Ureter (tissue), 1 donor: ENCODE measurements at regions not wholly inside any gene's neighbourhood (a gene's known extent, or its start where the extent isn't known, plus 50 kb on each side); places are given as distances from the start of the nearest gene placed in this dataset.
A peak's percentile ranks its signal among the peaks of the same experiment; 100 is the strongest.

Source experiments
- DNase-seq: peaks from one replicate; pipeline ENCODE4 v3.0.0-alpha.2; 2020; ENCODE audit warnings: low spot score
- donor health status: DM: yes; HTN: yes; CAD: no.

DNA sequence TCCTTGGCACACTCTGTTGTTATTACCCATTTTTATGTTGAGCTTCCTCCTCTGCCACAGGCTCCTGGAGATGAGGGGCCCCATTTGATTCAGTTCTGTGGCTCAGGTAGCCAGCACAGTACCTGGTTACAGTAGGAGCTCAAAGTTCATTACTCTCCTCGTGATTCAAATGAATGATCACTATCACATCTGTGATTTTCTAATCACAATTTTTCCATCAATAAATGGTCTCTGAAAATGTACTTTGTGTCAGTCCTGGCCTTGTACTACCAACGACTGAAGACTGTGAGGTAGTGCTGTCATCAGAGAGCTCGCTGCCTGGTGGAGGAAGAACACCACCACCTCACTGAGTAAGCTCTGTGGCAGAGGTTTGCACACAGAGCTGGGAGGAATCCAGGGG lies 106.8 kb upstream of the JUN start:
- DNase-seq: no peak

DNA sequence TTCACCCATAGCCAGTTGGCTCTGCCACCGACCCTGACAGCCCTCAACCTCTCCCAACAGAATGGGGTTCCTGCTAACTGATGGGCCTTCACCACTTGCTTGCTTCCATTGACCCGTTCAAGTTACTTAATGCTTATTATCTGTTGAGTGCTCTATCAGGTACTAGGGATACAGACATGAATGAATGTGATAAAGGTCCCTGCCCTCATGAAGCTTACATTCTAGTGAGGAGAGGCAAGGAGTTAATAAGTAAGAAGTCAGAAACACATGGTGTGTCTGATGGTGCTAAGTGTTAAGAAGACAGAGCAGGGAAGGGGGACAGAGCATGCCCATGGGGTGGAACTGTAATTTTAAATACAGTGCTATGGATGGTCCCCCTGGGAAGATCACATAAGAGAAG lies 107.5 kb upstream of the JUN start:
- no peak for DNase-seq

DNA sequence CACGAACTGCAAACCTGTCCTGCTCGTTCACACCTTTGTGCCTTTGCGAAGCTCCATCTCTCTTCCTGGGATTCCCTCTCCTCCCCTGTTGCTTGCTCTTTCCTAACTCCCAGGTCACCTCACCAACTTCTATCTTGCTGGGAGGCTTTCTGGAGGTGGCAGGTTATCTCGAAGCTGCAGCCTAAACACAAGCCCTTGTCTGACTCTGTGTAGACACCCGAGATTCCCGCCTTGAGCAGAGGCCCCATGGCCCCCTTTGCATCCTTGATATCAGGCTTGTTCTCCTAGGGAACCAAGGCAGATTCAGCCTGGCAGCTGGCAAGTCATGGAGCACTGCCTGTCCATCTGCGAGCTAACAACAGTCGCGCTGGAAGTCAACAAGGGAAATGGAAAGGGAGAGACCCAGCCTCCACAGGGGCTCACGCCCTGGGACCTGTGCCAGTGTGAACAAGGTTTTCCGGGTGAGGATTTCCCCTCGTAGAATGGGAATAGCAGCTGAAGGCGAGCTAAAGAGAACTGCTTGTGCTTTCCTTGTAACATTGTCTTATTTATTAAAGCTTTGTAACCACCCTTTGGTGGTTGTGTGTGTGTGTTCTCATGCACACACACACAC lies 109.5 kb upstream of the JUN start:
- no peak for DNase-seq

DNA sequence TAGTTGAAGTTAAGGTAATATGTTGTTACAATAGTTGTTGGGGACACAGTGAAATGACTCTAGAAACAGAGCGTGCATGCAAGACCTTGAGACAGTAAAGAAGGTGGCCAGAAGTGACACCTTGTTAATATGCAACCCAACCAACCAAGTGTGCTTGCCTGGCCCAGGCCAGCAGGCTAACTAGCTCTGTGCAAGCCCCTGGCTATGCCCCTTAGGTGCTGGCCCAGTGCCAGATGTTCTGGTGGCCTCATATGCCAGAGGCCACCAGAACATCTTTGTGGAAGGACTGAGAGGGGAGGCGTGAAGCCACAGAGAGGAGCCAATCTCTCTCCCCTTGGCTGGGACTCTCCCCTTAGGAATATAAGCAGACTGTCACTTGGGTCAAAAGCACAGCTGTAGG lies 111.2 kb upstream of the JUN start:
- DNase-seq: no peak

DNA sequence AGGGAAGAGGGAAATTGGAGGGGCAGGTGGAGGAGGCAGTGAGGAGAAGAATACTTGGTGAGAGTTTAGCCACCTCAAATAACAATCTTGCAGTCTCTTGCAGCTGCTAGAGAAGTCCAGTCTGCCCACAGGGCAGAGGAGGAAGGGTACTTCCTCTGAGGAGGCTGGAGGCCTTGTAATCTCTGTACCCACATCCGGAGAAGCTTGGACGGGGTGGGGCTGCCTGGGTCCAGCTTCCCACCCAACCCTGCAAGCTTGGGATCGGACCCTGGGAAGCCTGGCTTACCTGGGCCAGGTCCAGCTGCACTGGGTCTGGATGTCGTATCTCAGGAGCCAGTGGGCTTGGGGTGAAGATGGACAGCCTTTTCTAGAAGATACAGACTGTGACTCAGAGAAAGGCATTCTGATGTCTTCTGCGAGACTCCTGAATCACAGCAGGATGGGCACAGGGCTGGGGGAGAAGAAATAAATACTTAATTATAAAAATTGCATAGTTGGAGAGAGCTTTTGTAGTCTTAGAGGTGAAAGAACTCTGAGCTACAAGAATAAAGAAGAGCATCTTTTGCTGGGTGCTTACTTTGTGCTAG lies 111.8 kb upstream of the JUN start:
- DNase-seq: no peak

DNA sequence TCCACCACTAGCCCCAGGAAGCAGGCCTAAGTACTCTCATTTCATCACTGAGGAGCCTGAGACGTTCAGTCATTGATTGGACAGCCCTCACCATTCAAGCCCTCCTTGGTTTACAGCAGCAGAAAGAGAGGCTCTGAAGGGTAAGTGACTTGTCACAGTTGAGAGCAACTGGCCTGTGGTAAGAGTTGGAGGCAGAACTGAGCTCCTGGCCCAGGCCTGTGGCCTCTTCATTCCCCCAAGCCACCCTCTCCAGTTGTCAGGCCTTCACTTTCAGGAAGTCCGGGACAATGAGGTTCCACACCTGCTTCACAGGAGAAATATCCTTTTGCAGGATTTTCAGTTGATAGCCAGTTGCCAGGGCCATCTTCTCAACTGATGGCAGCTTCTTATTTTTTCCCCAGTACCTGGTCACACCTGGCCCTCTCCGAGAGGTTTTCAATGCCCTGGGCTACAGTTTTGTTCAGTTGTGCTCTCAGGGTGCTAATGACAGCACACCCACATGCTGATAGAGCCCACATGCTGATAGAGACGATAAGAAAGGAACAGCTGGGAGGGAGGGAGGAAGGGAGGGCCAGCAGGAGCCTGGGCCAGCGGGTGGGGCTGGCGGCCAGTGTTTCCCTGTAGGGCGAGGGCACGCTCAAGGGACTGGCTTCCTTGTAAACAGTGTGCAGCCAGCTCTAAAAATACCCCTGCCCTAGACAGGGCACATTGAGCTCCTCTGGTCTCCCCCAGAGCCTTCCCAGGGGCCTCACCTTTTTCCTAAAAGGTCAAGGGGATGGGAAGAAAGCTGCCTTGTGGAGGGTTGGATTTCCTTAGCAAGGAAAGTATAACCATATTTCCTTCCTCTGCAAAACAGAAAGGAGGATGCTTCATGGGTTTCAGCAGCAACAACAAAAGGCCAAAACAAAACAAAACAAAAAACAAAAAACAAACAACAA lies 112.7 kb upstream of the JUN start:
- peak; percentile 78 for DNase-seq

DNA sequence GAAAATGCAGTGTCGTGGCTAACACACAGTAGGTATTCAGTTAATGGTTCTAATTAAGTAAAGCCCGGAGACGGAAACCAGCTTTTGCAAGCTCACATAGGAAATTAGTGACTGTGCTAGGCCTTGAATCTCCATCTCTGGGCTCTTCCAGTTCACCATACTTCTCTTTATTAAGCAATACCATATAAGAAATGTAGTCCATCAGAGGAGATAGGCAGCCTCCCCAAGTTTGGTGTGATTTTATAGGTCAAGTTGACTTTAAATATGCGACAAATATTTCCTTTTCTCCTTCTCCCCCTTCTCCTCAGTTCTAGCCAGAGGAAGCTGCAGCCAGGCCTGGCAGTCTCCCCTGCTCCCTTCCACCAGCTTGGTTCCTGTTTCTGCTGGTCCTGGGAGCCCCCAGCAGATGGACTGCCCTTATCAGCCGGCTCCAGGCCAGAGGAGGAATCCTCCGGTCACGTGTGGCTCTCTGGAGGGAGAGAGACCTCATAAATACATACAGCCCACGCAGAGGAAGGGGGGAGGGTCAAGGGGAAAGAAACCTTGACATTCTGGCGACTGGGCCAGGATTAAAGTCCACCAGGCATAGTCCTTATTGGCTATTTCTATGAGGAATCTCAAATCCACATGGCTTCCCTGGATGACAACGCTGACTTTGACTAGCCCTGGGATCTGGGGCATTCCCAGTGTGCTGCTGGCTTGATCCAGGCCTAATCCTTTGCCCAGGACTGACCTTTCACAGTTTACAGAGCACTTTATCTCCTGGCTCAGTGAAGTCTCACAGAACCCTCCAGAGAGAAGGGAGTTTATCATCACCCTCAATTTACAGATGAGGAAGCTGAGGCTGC lies 115.1 kb upstream of the JUN start:
- no peak for DNase-seq

DNA sequence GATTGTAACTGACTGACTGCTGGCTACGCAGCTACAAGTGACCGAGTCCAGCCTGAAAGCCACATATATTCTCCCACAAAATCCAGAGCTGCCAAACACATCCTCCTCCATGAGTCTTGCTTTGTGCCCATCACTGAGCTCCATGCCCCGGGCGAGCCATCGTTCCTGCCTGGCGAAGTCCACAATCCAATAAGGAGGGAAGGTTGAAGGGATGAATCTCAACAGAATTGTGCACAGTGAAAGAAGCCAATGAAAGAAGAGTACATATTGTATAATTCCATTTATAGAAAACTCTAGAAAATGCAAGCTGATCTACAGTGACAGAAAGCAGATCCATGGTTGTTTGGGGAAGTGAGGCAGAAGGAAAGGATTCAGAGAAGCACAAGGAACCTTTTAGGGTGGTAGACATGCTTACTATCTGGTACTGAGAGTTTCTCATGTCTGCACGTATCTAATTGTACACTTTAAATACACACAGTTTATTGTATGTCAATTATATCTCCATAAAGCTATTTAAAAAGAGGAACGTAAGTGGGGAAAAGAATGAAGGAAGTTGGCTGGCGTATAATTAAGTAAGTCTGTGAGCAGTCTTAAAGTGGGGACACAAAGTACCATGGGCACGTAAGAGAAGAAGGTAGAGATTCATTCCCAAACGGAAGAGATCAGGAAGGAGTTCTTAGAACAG lies 115.9 kb upstream of the JUN start:
- DNase-seq: no peak

DNA sequence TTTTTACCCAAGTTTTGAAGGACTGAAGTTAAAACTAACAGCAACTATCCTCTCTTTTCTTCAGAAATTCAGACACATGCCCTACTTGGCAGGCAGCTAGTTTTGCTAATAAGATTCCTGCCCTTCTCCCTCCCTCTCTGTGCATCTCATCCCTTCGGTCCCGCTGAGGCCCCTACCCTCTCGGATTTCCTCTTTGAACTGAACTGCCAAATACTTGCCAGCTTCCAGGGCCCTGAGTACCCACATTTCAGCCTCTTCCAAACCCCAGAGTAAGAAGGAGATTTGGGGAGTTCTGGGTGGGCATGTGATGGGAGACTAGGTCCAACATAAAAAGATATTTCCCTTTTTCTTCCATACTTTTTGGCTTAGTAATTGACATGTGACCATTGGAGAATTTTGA lies 116.5 kb upstream of the JUN start:
- no peak for DNase-seq

DNA sequence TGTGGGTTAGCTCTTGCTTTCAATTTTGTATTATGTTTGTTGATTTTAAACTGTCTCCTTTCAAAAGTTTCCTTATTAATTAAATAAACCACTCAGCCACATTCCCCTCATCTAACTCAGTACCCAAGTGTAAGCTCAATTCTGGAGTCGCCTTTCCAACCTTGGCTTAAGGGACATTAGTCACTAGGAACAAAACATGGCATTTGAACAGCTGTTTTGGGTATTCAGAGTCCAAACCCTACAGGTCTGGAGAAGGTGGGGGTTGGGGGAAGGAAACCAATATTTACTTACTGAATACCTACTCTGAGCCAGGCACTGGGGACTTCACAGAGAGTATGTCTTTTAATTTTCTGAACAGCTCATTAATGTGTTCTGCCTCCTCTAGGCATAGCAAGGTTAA lies 117.2 kb upstream of the JUN start:
- DNase-seq: no peak

DNA sequence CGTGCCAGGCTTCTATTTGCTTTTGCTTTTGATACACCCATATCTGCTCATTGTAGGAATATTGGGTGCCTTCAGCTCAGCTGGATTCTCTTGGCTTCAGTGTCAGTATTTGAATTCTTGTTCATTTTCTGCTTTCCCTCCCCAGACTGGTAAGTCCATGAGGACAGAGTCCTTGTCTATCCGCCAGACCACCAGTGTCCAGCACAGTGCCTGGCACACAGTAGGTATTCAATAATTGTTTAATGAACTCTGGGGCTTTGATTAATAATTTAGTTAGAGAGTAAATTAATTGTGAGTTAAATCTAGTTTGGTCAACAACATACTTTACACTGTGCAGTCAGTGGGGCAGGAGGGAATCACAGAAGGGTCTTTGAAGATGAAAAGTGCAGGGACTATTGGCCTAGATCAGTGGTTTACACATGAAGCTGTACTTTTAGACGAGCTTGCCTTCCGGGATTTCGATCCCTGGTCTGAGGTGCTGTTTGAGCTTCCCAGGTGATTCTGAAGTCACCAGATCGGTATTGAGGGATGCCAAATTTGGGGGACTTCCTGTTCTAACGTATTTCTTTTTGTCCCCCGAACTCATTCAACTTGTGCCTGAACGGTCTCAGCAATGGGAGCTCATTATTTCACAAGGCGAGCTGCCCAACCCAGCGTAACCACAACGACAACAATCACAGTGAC lies 119.1 kb upstream of the JUN start:
- DNase-seq: no peak

DNA sequence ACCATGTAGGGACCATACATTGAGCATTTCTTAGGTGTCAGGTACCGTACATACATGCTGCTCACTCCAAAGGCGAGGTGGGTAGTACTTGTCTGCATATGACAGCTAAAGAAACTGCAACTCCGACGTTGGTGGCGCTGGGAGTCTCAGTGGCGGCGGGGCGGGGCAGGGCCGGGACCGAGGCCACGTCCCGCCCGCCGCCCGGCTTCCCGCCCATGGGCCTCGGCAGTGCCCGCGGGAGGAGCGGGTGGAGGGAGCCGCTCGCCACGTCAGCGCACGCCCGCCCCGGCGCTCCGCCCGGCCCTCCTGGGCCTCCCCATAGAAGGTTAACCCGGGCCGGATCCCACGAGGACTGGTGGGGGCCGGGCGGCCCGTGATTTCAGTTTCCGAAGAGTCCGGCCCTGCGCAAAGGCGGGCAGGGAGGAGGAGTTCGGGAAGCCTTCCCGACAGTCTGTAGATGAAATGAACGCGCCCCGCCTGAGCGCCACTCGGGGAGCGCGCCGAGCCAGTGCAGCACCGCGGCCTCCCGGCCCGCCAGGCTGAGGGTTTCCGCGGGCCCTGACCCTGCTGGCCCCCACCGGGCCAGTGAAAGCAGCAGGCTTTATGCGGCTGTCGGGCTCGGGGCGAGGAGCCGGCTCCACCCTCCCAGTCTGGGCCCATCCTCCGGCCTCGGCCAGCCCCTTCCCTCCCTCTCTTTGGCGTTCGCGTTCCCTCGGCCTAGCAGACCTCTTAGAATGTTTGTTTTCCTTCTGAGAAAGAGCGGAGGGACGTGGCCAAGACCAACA lies 119.9 kb upstream of the JUN start:
- peak; percentile 96 for DNase-seq

DNA sequence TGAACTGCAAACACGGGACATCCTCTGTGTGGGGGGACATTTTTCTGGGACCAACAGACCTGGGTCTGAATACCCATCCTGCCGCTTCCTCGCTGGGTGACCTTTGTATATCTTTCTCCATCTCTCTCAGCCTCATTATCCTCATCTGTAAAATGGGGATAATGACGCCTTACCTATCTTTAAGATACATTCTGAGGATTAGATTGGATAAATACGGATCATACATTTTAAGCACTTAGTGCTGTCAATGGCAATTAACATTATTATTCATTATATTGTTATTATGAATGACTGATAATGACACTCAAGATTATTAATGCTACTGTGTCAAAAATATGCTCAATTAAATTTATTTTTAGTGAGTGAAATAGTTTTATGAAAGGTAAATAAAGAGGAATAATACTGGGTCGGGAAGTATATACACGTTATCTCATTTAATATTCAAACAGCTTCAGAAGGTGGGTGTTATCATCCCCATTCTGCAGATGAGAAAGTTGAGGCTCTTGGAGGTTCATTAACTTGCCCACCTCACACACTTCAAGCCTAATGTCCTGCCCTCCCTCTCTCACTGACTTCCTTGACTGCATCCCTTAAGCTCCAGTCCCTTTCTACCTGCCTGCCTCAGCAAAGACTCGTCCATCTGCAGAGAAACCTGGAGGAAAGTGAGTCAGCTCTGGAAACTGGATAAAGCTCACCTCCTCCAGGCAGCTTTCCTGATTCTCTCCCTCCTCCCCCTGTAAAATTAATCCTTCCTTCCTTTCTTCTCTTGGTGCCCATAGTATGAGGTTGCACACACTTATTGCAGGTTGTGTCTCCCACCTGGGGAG lies 120.7 kb upstream of the JUN start:
- no peak for DNase-seq

DNA sequence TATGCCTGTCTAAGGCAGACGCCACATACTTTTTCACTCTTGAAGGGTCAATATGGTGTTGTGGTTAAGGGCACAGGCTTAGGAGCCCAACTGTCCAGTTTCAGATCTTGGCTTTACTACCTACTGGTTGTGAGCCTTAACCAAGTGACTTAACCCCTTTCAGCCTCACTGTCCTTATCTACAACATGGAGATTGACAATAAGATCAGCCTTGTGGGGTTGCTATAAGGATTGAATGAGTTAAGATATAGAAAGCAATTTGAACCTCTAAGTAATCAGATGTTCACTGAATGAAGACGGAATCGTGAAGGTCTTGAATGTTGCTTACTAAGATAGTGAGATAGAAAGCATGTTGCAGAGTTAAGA lies 121.3 kb upstream of the JUN start:
- no peak for DNase-seq

DNA sequence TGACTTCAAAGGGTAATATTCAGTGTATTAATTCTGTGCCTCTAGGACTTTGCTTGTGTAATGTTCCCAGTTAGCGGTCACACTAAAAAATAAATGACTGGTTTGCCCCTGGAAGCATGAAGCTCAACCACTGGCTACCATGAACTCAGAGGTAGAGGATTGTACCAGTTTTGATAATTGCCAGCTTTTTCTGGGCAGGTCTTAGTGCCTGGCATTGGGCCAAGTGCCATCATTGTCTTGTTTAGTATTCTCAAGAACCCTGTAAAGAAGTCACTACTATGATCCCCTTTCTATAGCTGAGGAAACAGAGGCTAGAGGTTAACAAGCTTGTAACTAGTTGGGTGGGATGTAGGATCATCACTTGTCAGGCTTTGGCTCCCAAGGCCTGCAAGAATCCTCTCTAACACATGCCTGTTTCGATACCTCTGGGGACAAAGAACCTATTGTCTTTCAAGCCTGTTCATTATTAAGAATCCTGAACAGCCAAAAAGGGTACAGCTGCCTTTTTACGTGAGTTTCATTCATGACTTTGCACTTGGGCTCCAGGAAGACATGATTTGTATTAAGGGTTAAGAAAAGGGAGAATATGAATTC lies 121.9 kb upstream of the JUN start:
- no peak for DNase-seq

DNA sequence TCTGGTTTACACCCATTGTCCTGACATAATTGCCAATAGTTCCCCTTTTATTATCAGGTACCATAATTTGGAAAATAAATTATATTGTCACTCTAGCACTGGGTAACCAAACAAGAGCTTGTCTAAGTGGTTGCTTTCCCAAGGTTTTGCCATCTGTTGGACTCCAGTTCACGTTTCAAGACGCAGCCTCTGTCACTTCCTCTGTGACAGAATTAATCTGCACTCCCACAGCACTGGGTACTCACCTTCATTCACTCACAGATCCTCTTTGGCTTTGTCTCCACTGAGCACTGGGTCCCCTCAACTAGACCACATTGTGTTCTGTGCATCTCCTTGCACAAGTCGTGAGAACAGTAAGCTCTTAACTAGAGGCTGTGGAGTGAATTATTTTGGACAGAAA lies 123.6 kb upstream of the JUN start:
- no peak for DNase-seq

DNA sequence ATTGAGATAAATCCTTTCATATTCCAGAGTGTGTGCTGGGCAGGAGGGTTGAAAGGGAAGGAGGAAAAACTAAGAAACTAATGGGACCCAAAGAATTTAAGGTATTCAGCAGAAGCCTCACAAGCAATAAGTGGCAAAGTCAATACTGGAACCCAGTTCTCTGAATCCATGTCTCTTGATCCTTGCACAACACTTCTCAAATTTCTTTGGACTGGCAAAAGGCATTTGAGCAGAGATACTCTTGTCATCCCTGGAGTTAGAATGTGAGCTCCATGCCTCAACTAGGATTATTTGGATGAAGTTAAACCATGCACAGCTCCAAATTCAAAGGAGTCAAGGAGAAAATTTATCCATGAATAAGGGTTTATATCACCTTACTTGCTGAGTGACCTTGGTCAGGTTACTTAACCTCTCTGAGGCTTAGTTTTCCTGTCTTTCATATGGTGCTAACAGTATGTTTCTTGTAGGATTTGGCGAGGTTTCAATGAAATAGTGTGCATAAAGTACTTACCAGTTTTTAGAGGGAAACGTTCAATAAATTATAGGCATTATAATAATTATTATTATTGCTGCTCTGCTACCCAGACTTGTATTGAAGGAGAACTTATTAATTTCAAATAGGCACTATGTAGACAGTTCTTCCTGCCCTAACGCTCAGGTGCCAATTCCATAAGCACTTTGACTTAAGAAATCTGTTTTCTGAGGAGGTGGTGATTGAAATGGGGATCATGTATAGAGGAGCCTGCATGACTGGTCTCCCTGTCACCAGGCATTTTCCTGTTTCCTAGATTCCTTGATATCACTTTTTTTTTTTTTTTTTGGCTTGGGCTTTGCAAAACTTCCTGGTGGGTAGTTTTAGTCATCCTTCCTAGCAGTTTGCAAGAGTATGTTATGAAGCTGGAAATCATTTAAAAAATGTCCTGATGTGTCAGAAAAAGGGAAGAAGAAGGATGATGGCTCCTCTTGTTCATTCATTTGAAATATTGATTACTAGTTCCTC lies 125.0 kb upstream of the JUN start:
- DNase-seq: no peak
